Fibroblast of pulmonary artery (primary cell): ENCODE measurements at regions not wholly inside any gene's neighbourhood (a gene's known extent, or its start where the extent isn't known, plus 50 kb on each side); places are given as distances from the start of the nearest gene placed in this dataset.

ENCODE experiments used
- DNase-seq: peaks from one replicate; pipeline ENCODE4 v3.0.0-alpha.2; 2010; ENCODE audit warnings: low read depth
- H3K4me3 ChIP-seq: replicated peaks from 2 replicates; pipeline ENCODE4 v1.5.1; 2011; ENCODE audit warnings: low read depth, mild to moderate bottlenecking, control low read depth, low read length, moderate library complexity
- CTCF ChIP-seq: IDR thresholded peaks from 2 replicates; pipeline ENCODE4 v1.5.1; 2011; ENCODE audit warnings: mild to moderate bottlenecking, control low read depth, low read length, inconsistent platforms; ENCODE audit errors: missing control alignments

GRCh38 chr14:36006623-36007022, 169.9 kb downstream of the PTCSC3 start:
- no peak for TF ChIP-seq CTCF
- no peak overlapping the region for H3K4me3 ChIP-seq
- no peak for DNase-seq

GRCh38 chr14:36005670-36006069, 170.9 kb downstream of the PTCSC3 start:
- TF ChIP-seq CTCF = no peak
- DNase-seq = no peak

GRCh38 chr14:36001936-36002335, 174.6 kb downstream of the PTCSC3 start:
- no peak for TF ChIP-seq CTCF
- no peak for DNase-seq
- H3K4me3 ChIP-seq = no peak overlapping the region

More at GRCh38 chr14:36005670-36006069, 170.9 kb downstream of the PTCSC3 start:
- no peak overlapping the region for H3K4me3 ChIP-seq

GRCh38 chr14:35999294-35999693, 173.2 kb downstream of the BRMS1L start:
- no peak for TF ChIP-seq CTCF
- no peak for DNase-seq
- H3K4me3 ChIP-seq = no peak overlapping the region

- no peak for TF ChIP-seq CTCF
- H3K4me3 ChIP-seq = no peak overlapping the region
- no peak for DNase-seq
Measured at GRCh38 chr14:35998303-35998702, 172.2 kb downstream of the BRMS1L start.

GRCh38 chr14:35993684-35993960, 167.5 kb downstream of the BRMS1L start:
- TF ChIP-seq CTCF = no peak
- no peak overlapping the region for H3K4me3 ChIP-seq
- DNase-seq = no peak

- no peak for DNase-seq
- no peak for TF ChIP-seq CTCF
- H3K4me3 ChIP-seq = no peak overlapping the region
Measured at GRCh38 chr14:35992816-35993683, 166.9 kb downstream of the BRMS1L start.
